B cell (primary cell): ENCODE measurements at regions not wholly inside any gene's neighbourhood (a gene's known extent, or its start where the extent isn't known, plus 50 kb on each side); places are given as distances from the start of the nearest gene placed in this dataset.
"Not testable (repeated sequence)": the region's sequence is repeated elsewhere in the genome, so short reads cannot be mapped to it uniquely, and the experiment has no call there.

ENCODE experiments used
- CTCF ChIP-seq: fragments of 200-600 bp; IDR thresholded peaks from one replicate; pipeline ENCODE4 v1.8.0; 2022; ENCODE audit warnings: antibody characterized with exemption, mild to moderate bottlenecking
- EZH2 ChIP-seq: IDR thresholded peaks from 2 replicates; pipeline ENCODE4 v1.6.1; 2012; ENCODE audit warnings: borderline replicate concordance, low read depth, mild to moderate bottlenecking, moderate library complexity, low read length; ENCODE audit not compliant: insufficient read depth, poor library complexity, severe bottlenecking

GRCh38 chr6:30807566-30807965 lies 63.2 kb upstream of the IER3 start:
- TF ChIP-seq CTCF, EZH2: not testable (repeated sequence)
